GM04503 (cell line): ENCODE measurements at regions not wholly inside any gene's neighbourhood (a gene's known extent, or its start where the extent isn't known, plus 50 kb on each side); places are given as distances from the start of the nearest gene placed in this dataset.

Experiments used
- DNase-seq: peaks from one replicate; pipeline ENCODE4 v3.0.0-alpha.2; 2012; ENCODE audit warnings: low read depth

- no peak for DNase-seq
Observed at GRCh38 chr2:9156483-9156882, 50.1 kb upstream of the ASAP2 start.

- DNase-seq, result no peak
Observed at GRCh38 chr2:9154061-9154460, 52.6 kb upstream of the ASAP2 start.

GRCh38 chr2:9153643-9153980, 53.0 kb upstream of the ASAP2 start:
- DNase-seq, result no peak

- no peak for DNase-seq
Observed at GRCh38 chr2:9152975-9153642, 53.5 kb upstream of the ASAP2 start.

GRCh38 chr2:9150906-9151305, 55.7 kb upstream of the ASAP2 start:
- DNase-seq, result no peak

GRCh38 chr2:9150568-9150900, 56.1 kb upstream of the ASAP2 start:
- DNase-seq, result no peak

GRCh38 chr2:9149726-9150567, 56.7 kb upstream of the ASAP2 start:
- no peak for DNase-seq

GRCh38 chr2:9149388-9149660, 57.3 kb upstream of the ASAP2 start:
- no peak for DNase-seq

- no peak for DNase-seq
Observed at GRCh38 chr2:9146646-9147045, 60.0 kb upstream of the ASAP2 start.

- DNase-seq, result no peak
Observed at GRCh38 chr2:9145752-9146430, 60.7 kb upstream of the ASAP2 start.

GRCh38 chr2:9145109-9145751, 61.4 kb upstream of the ASAP2 start:
- DNase-seq, result peak; percentile 45

GRCh38 chr2:9144617-9145016, 62.0 kb upstream of the ASAP2 start:
- no peak for DNase-seq

GRCh38 chr2:9144046-9144445, 62.6 kb upstream of the ASAP2 start:
- no peak for DNase-seq

GRCh38 chr2:9143264-9143815, 63.3 kb upstream of the ASAP2 start:
- DNase-seq, result no peak

- DNase-seq, result peak; percentile 61
Observed at GRCh38 chr2:9142551-9143263, 63.9 kb upstream of the ASAP2 start.

- no peak for DNase-seq
Observed at GRCh38 chr2:9141706-9142460, 64.7 kb upstream of the ASAP2 start.

GRCh38 chr2:9141091-9141667, 65.4 kb upstream of the ASAP2 start:
- DNase-seq, result no peak

- DNase-seq, result no peak
Observed at GRCh38 chr2:9140645-9141044, 66.0 kb upstream of the ASAP2 start.

- DNase-seq, result no peak
Observed at GRCh38 chr2:9139491-9140443, 66.8 kb upstream of the ASAP2 start.
